Stimulated activated CD8-positive, alpha-beta memory T cell treated with anti-CD3 and anti-CD28 coated beads, Interleukin-15, amount 100 ng/mL, for 48 hours (primary cell): ENCODE measurements at regions not wholly inside any gene's neighbourhood (a gene's known extent, or its start where the extent isn't known, plus 50 kb on each side); places are given as distances from the start of the nearest gene placed in this dataset.
"Not testable (repeated sequence)": the region's sequence is repeated elsewhere in the genome, so short reads cannot be mapped to it uniquely, and the experiment has no call there.

Experiments used
- DNase-seq, 2 donors: peaks; one replicate each; pipeline ENCODE4 v3.0.0-alpha.2; 2020; ENCODE audit warnings: low read depth in 2 of 2

DNA sequence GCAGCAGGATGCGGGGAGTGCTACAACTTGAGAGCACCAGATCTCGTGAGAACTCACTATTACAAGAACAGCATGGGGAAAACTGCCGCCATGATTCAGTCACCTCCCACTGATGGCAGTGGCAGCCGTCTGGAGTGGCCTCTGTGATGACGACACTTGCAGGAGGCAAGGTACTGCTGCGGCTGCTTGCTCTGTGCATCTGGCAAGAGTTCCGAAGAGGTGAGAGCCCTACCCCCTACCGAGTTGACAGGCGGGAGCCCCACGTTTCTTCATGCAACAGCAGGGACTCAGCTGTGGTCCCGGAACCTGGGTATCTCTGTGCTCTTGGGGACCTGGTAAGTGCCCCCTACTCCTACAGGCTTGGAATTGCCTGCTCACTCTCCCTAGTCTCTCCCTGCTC is 1672.7 kb upstream of the TMEFF2 start:
- no peak for DNase-seq

DNA sequence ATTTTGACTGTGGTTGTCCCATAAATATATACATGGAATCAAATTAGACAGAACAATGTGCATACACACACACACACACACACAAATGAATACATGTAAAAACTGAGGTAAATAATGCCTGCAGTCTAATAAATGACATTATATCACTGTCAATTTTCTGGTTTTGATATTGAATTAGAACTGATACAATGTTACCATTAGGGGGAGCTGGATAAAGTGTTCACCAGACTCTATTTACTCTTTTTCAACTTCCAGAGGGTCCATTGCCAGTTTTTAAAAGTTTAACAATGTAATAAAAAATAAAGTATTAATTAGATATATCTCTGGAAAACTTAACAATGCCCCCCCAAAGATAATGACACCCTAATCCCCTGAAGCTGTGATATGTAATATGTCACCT is 1666.8 kb upstream of the TMEFF2 start:
- no peak for DNase-seq

DNA sequence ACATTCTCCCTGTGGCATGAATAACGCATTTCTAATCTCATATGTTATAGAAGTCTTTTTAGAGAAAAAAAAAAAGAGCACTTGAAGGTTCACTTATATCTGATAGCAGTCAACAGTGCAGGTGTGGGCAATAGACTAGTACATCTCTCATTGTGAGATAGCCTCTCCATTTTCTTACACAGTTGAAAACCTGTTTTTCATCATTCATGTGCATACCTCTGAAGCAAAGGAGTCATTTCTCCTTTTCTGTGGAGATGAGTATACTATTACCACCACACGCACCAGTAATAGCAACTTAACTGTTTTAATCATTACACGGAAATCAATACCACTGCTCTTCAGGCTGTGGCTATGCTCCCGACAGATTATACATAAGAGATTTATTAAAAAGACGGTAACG is 1653.3 kb upstream of the TMEFF2 start:
- no peak for DNase-seq

DNA sequence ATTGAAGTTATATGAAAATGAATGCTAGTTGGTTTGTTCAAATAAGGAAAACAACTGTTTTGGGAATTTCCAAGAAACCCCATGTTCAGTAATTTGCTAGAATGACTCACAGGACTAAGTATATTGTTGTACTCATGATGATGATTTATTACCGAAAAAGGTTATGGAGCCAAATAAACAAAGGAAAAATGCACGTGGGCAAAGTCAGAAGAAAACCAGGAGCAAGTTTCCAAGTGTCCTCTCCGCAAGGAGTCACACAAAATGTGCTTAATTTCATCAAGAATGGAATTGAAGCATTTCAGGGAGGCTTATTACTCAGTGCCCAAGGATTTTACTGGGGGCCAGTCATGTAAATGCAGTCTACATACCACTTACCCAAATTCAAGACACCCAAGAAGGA is 1652.4 kb upstream of the TMEFF2 start:
- no peak for DNase-seq

DNA sequence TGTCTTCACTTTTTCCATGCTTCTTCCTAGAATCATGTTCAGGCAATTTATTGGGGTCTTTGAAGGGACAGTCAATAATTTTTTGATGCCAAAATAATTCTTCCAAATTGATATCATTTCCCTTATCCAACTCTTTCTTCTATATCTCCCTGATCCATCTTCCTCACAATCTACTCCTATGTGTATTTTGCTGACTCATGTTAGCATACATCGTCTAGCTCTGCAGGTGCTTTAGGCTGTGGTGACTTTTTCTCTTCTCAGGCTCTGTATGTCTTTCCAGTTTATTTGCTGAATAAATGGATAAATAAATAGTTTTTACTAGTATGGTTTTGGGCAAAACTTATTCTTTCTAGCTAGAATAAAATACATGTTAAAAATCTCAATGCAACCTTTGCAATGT is 1650.9 kb upstream of the TMEFF2 start:
- no peak for DNase-seq

DNA sequence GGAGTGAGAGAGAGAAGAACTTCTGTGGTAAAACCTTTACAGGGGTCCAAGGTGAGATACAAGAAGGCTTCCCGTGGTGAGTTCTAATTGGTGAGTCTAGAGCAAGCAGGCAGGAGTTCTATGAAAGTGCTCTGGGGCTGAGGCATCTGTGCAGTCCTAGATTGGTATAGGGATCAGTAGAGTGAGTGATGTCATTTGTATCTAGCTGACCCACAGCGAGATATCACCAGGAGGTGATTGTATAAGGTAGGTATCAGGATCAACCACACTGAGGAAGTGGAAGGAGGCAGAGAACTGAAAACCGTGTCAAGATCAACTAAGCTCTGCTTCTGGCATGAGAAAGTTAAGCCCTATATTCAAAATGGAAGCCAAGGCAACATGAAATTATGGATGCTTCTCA is 1648.9 kb upstream of the TMEFF2 start:
- DNase-seq, result no peak

DNA sequence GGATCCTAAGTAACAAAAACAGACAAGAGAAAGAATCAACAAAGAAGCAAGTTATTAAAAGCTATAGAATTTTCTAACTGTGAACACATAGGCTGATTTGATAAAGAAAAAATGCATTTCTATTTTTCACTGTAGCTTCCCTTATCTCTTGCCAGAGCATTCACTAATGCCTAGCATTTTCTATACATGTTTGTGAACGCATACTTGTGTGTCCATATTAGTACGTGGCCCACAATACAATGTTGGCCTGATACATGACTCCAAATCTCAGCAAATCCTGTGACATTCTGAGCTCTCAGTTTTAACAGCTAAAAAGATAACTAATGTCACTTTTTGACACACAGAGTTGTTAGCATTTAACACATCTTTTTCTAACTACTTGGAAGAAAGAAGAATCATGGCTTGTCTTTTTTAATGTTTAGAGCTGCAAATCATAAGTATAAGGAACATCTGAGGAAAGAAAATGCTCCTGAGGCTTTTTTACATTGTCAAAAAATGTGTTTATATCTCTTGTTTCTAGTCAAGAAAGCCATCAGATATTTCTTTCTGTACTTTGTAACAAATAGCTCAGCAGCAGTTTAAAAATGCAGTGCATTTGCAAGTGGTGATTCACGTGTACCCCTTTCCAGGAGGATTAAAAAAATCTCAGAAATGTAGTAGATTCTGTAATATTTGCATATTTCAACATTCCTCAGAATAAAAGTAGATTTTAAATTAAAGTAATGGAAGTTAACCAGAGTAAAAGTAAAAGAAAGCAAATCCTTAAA is 1646.8 kb upstream of the TMEFF2 start:
- no peak for DNase-seq

DNA sequence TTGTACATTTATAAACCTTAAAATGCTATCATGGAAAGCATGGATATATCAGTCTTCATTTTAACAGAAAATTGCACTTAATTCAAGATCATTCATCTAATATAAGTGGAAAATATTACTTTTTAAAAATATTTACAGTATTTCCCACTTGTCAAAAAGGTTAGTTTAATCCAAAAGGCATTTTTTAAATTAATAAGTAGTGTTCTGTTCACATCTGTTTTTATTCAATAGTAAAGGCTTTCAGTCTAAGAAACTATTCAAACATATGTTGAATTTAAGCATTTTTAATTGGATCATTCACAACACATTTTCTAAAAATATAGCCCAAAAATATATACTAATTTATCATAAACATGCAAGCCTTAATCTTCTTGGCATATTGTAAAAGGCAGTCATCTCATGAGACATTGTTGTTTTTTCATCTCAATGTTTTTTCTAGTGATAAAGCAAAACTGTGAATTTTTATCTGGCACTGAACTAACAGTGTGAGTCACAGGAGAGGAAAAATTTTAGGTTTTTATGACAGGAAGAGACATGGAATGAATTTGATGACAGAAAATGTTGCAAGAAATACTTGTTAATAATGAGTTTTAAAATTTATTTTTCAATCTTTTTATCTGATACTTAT is 1642.5 kb upstream of the TMEFF2 start:
- no peak for DNase-seq

DNA sequence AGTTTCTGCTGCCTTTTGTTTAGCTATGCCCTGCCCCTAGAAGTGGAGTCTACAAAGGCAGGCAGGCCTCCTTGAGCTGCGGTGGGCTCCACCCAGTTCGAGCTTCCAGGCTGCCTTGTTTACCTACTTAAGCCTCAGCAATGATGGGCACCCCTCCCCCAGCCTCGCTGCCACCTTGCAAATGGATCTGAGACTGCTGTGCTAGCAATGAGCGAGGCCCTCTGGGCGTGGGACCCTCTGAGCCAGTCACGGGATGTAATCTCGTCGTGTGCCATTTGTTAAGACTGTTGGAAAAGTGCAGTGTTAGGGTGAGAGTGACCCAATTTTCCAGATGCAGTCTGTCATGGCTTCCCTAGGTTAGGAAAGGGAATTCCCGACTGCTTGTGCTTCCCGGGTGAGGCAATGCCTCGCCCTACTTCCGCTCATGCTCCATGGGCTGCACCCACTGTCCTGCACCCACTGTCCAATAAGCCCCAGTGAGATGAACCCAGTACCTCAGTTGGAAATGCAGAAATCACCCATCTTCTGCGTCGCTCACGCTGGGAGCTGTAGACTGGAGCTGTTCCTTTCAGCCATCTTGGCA is 1641.8 kb upstream of the TMEFF2 start:
- DNase-seq, result not testable (repeated sequence)

DNA sequence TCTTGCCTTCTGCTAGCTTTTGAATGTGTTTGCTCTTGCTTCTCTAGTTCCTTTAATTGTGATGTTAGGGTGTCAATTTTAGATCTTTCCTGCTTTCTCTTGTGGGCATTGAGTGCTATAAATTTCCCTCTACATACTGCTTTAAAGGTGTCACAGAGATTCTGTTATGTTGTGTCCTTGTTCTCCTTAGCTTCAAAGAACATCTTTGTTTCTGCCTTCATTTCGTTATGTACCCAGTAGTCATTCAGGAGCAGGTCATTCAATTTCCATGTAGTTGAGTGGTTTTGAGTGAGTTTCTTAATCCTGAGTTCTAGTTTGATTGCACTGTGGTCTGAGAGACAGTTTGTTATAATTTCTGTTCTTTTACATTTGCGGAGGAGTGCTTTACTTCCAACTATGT is 1639.2 kb upstream of the TMEFF2 start:
- not testable (repeated sequence) for DNase-seq

DNA sequence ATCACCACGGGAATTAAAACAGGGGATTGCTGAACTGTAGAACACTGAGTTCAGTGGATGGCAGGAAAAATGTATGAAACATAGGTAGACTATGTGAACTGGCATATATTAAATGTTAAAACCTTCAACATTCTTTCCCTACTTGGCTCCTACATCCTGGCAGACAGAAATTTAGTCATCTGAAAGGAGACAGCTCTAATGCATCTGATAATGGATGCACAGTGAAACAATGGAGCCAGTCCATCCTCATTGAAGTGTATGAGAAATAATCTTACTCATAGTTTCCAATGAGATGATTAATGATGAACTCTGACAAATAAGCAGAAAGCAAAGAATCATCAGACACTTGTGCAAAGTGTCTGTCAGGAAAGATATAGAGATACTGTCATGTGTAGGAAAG is 1629.7 kb upstream of the TMEFF2 start:
- no peak for DNase-seq

DNA sequence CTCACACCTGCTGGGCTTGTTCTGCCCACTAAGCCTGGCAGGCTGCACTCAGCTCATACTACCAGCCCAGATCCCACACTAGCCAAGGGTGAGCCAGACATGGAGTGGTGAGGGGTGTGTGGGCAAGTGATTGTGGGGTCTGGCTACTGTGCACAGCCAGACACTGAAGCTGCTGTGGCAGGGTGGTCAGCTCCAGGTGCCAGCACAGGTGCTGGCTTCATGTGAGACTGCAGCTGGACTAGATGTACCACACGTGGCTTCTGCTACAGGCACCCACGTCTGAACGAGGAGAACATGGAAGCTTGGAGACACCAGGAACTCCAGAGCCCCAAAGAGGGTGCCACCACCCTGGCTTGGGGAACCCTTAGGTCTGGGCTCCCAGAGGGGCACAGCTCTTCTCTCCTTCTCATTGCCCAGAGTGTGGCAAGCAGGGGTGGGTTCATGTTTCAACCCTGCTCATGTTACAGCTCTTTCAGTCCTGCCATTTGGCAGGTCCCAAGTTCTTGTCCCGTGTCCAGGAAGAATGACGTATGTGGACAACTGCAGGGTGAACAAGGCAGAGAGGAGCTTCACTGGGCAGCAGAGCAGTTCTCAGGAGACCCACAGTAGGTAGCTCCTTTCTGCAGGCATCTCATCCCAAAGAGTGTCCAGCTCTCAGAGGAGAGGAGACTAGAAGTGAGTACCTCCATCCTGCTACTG is 1624.2 kb upstream of the TMEFF2 start:
- DNase-seq, result no peak

DNA sequence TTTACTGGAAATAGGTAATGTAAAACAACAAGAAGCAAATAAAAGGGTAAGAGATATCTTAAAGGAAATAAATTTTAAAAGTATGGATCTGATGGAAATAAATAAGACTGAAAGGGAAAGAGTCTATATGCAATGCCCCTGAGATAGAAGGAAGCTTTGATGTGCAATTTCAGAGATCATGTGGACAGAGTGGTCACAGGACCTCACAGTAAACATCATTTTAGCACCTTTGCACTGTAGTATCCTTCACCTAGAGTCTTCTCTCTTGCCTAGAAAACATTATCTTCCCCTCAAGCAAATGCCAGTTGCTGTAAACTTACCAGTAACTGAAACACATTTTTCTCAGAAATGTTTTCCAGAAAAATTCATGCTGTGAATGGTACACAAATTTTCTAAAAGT is 1621.3 kb upstream of the TMEFF2 start:
- DNase-seq, result no peak

DNA sequence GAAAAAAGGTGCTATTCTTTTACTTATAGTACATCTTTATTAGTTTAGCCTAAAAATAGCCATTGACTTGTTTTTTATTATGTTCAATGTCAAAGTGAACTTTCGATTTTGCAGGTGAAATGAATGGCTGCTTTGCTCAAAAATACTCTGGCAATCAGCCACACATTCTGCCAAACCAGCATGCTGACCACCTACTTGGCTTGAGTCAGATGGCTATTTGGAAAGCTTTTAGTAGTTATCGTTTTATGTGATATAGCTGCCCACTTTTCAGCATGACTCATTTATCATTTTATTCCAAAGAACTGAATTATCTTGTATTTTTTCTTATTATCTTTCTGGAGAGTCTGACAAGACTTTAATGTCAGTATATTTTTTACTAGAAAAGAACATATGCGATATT is 1615.8 kb upstream of the TMEFF2 start:
- DNase-seq, result no peak

DNA sequence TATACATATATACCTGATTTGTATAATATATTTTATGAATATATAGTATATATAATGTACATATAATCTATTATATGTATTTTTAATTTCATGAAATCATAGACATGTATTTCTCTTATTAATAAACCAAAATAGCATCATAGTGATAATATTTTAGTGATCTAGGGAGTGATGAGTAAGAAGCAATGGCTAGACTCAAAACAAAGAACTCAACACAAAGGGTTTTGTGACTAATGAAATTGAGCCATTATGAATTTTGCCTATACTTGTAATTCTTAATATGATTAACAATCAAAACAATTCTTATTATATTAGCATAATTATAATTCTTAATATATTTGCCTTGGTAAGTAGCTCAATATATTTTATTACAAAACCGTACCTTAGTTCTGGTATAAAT is 1614.1 kb upstream of the TMEFF2 start:
- no peak for DNase-seq

DNA sequence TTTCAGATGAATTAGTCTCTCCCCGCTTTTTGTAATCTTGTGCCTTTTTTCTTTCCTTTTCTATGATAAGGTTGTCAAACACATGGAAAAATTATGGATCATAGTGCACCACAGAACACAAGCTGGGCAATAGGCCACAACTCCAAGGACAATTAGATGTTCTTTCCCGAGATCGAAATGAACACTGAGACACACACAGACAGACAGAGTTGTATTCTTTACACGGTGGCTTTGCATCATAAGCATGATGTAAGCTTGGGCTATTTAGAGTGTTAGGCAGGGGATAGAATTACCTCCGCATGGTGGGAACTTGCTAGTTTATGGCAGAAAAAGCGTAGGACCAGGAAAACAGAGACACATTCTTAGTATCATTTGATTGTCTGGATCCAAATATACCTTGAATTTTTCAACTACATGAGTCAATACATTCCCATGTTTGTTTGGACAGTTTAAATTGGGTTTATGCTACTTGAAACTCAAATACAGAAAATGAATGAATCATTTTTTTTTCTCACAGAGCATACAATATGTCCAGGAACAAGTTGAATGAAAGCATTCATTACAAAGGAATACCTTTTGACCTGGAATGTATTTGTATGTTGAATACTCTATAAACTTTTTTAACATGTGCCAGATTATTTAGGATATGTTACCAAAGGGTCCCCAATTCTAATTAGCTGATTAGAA is 1611.5 kb upstream of the TMEFF2 start:
- no peak for DNase-seq

DNA sequence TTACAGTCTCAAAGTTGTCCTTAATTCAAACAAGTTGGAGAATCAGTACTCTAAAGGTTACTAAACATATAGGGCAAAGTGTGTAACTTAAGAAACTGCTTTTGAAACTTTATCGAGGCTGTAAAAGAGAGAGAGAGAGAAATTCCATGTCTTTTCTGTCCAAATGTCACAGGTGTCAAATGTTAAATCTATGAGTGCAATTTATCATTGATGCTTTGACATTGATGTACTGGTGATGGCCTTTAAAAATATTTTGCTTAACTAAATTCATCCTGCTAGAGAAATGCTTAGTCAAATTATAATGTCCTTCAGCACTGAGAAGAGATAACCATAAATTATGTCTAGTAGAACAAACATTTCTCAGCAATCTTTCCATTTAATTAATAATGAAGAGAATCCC is 1602.1 kb upstream of the TMEFF2 start:
- no peak for DNase-seq

DNA sequence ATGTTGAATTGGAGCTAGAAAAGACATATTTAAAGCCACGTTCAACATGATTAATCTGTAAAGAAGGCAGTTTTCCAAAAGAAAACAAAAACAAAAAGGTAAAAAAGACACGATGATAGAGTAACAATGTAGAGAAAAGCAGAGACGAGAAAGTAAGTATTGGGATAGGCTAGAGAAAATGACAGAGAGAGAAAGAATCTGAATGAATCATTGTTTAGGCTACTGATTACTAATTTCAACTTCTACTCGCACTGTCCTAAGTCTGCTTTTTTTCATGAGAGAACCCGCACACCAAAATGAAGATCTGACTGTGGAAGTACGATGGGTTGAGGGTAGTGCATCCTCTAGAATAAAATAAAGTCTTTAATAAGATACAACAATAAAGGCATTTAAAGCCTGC is 1599.2 kb upstream of the TMEFF2 start:
- no peak for DNase-seq

DNA sequence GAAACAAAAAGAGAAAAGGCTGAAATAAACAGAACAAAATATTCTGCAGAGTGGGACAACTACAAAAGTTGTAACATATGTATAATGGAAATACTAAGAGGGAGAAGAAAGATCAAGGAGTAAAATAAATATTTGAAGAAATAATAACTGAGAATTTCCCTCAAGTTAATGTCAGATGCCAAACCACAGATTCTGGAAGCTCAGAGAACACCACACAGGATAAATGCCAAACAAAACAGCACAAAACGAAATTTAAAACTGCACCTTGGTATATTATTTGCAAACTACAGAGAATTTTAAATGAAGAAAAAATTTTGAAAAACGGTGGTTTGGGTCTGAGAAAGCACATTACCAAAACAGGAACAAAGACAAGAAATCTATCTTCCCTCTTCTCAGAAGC is 1588.9 kb upstream of the TMEFF2 start:
- DNase-seq, result no peak

DNA sequence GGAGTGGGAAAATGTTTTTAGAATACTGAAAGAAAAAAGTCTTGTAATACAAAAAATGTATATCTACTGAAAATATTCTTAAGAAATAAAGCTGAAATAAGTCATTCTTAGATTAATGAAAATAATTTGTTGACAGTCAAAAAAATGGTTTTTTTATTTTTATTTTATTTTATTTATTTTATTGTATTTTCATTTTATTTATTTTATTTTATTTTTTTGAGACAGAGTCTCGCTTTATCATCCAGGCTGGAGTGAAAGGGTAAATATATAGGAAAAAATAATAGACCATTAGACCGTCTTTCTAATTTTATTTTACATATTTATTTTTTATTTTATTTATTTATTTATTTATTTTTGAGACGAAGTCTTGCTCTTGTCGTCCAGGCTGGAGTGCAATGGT is 1583.6 kb upstream of the TMEFF2 start:
- no peak for DNase-seq

DNA sequence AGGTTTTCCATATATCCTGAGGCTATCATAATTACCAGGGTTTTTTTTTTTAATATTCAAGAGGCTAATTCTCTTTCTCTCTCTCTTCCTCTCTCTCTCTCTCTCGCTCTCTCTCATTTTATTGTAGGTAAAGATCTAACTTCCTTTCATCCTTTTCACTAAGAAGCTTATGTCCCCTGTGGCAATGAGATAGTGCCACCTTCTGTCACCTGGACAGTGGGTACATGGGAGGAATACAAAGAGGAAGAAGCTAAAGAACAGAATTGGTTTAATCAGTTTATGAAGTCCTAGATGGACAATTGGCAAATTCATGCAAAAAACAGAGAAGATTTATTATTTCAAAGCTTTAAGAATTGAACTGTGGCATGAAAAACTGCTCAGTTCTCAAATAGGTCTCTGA is 1582.3 kb upstream of the TMEFF2 start:
- no peak for DNase-seq

DNA sequence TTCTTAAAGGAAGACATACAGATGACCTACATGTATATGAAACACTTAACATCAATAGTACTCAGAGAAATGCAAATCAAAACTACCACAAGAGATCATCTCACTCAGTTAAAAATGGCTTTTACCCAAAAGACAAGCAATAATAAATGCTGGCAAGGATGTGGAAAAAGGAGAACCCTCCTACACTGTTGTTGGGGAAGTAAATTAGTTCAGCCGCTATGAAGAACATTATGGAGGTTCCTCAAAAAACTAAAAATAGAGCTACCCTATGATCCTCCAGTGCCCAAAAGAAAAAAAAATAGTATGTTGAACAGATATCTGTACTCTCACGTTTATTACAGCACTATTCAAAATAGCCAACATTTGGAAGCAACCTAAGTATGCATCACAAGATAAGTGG is 1579.4 kb upstream of the TMEFF2 start:
- no peak for DNase-seq
